Osteocyte (in vitro differentiated cells): ENCODE measurements at regions not wholly inside any gene's neighbourhood (a gene's known extent, or its start where the extent isn't known, plus 50 kb on each side); places are given as distances from the start of the nearest gene placed in this dataset.

Experiments
- DNase-seq: peaks from one replicate; pipeline ENCODE4 v3.0.0; 2021; ENCODE audit warnings: mixed read lengths; ENCODE audit not compliant: unreplicated experiment; ENCODE audit errors: extremely low spot score
- H3K27ac Mint-ChIP-seq: one replicate; pipeline ENCODE4 v1.8.0; 2021; ENCODE audit warnings: mild to moderate bottlenecking, mixed read lengths; ENCODE audit not compliant: unreplicated experiment
- H3K27me3 Mint-ChIP-seq: one replicate; pipeline ENCODE4 v1.8.0; 2021; ENCODE audit warnings: mixed read lengths; ENCODE audit not compliant: unreplicated experiment
- H3K36me3 Mint-ChIP-seq: one replicate; pipeline ENCODE4 v1.8.0; 2021; ENCODE audit warnings: mixed read lengths; ENCODE audit not compliant: unreplicated experiment
- H3K4me1 Mint-ChIP-seq: one replicate; pipeline ENCODE4 v1.8.0; 2021; ENCODE audit warnings: mixed read lengths; ENCODE audit not compliant: unreplicated experiment
- H3K4me3 Mint-ChIP-seq: one replicate; pipeline ENCODE4 v1.8.0; 2021; ENCODE audit warnings: mild to moderate bottlenecking, moderate library complexity, mixed read lengths; ENCODE audit not compliant: unreplicated experiment
- H3K9me3 Mint-ChIP-seq: one replicate; pipeline ENCODE4 v1.8.0; 2021; ENCODE audit warnings: mixed read lengths; ENCODE audit not compliant: unreplicated experiment
- CTCF ChIP-seq: fragments of 200-600 bp; sonication (generic); IDR thresholded peaks from 2 replicates; pipeline ENCODE4 v1.5.0; 2021; ENCODE audit warnings: antibody characterized with exemption, mild to moderate bottlenecking, moderate library complexity

- no peak for TF ChIP-seq CTCF
- no peak for DNase-seq
- H3K9me3 Mint-ChIP-seq = peaks cover 9% of the 10 kb centered on the region
Observed at GRCh38 chr10:105644978-105645377, 1003.9 kb downstream of the SORCS3 start.

GRCh38 chr10:105644559-105644958 lies 1003.5 kb downstream of the SORCS3 start:
- TF ChIP-seq CTCF = no peak

More at GRCh38 chr10:105644978-105645377, 1003.9 kb downstream of the SORCS3 start:
- H3K36me3 Mint-ChIP-seq = no peaks in the 10 kb centered on the region
- no peaks in the 10 kb centered on the region for H3K27me3 Mint-ChIP-seq
- no peaks in the 10 kb centered on the region for H3K4me1 Mint-ChIP-seq
- H3K27ac Mint-ChIP-seq = no peak overlapping the region
- H3K4me3 Mint-ChIP-seq = no peak overlapping the region

DNA sequence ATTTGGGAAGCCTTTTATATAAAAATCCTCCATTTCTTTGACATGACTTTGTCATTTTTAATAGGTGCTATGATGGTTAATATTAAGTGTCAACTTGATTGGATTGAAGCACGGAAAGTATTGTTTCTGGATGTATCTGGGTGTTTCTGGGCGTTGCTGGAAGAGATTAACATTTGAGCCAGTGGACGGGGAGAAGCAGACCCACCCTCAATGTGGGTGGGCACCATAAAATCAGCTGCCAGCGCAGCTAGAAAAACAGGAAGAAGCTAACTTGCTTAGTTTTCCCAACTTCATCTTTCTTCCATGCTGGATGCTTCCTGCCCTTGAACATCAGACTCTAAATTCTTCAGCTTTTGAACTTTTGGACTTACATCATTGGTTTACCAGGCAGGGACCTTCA lies 1003.0 kb downstream of the SORCS3 start:
- Mint-ChIP-seq H3K36me3 (no peaks in the 10 kb centered on the region), H3K27ac (no peak overlapping the region), H3K4me1 (no peaks in the 10 kb centered on the region), H3K27me3 (no peaks in the 10 kb centered on the region), H3K9me3 (peaks cover 9% of the 10 kb centered on the region), H3K4me3 (no peak overlapping the region)
- DNase-seq = no peak
- TF ChIP-seq CTCF = no peak

More at GRCh38 chr10:105644559-105644958, 1003.5 kb downstream of the SORCS3 start:
- no peak for DNase-seq
- Mint-ChIP-seq H3K27me3 (no peaks in the 10 kb centered on the region), H3K36me3 (no peaks in the 10 kb centered on the region), H3K9me3 (peaks cover 9% of the 10 kb centered on the region), H3K4me1 (no peaks in the 10 kb centered on the region), H3K4me3 (no peak overlapping the region), H3K27ac (no peak overlapping the region)

- peaks cover 9% of the 10 kb centered on the region for H3K9me3 Mint-ChIP-seq
- H3K27me3 Mint-ChIP-seq = no peaks in the 10 kb centered on the region
- H3K36me3 Mint-ChIP-seq = no peaks in the 10 kb centered on the region
- no peaks in the 10 kb centered on the region for H3K4me1 Mint-ChIP-seq
- DNase-seq = no peak
- no peak for TF ChIP-seq CTCF
- no peak overlapping the region for H3K27ac Mint-ChIP-seq
- no peak overlapping the region for H3K4me3 Mint-ChIP-seq
Observed at GRCh38 chr10:105643660-105644059, 1002.6 kb downstream of the SORCS3 start.

GRCh38 chr10:105634281-105634680 lies 993.2 kb downstream of the SORCS3 start:
- no peak for TF ChIP-seq CTCF
- DNase-seq = no peak
- no peaks in the 10 kb centered on the region for H3K27me3 Mint-ChIP-seq
- H3K36me3 Mint-ChIP-seq = no peaks in the 10 kb centered on the region
- no peak overlapping the region for H3K4me3 Mint-ChIP-seq
- H3K9me3 Mint-ChIP-seq = peaks cover 16% of the 10 kb centered on the region
- H3K4me1 Mint-ChIP-seq = no peaks in the 10 kb centered on the region
- H3K27ac Mint-ChIP-seq = no peak overlapping the region
